Activated CD8-positive, alpha-beta T cell treated with anti-CD3 and anti-CD28 coated beads for 36 hours (primary cell): ENCODE measurements at regions not wholly inside any gene's neighbourhood (a gene's known extent, or its start where the extent isn't known, plus 50 kb on each side); places are given as distances from the start of the nearest gene placed in this dataset.

Experiments used
- ATAC-seq: fragments of 200-7000 bp; cut with Tn5 transposase; one replicate; pipeline ENCODE4 v1.10.0; 2021; ENCODE audit warnings: mild to moderate bottlenecking, moderate library complexity
- CTCF ChIA-PET: fragments of 350-600 bp; sonication (Branson Sonifier 250); formaldehyde crosslinking; loops from one replicate; lab custom pipeline; 2021; ENCODE audit warnings: antibody characterized with exemption; lab: Charles Lee
- POLR2A ChIA-PET: fragments of 350-600 bp; sonication (Branson Sonifier 250); formaldehyde crosslinking; loops from one replicate; lab custom pipeline; 2021; ENCODE audit warnings: antibody characterized with exemption; lab: Charles Lee
- DNase-seq: peaks from one replicate; pipeline ENCODE4 v3.0.0-alpha.2; 2020
- H3K27ac Mint-ChIP-seq: one replicate; pipeline ENCODE4 v1.8.0; 2021; ENCODE audit warnings: mild to moderate bottlenecking, mixed read lengths
- H3K27me3 Mint-ChIP-seq: one replicate; pipeline ENCODE4 v1.8.0; 2021; ENCODE audit warnings: mixed read lengths
- H3K36me3 Mint-ChIP-seq: one replicate; pipeline ENCODE4 v1.8.0; 2021; ENCODE audit warnings: low read depth, mixed read lengths
- H3K4me1 Mint-ChIP-seq: one replicate; pipeline ENCODE4 v1.8.0; 2021; ENCODE audit warnings: low read depth, mixed read lengths
- H3K4me3 Mint-ChIP-seq: one replicate; pipeline ENCODE4 v1.8.0; 2021; ENCODE audit warnings: mild to moderate bottlenecking, moderate library complexity, mixed read lengths
- H3K9me3 Mint-ChIP-seq: one replicate; pipeline ENCODE4 v1.8.0; 2021; ENCODE audit warnings: mixed read lengths
- intact Hi-C: fragments of 100-400 bp; cut with micrococcal nuclease; formaldehyde crosslinking; loops from one replicate; pipeline ENCODE4 v1.10.0; 2022
- TF ChIP-seq, protein P1 (sequence below): fragments of 200-600 bp; IDR thresholded peaks from one replicate; pipeline ENCODE4 v1.8.0; 2022; ENCODE audit warnings: antibody characterized with exemption, mild to moderate bottlenecking

DNA sequence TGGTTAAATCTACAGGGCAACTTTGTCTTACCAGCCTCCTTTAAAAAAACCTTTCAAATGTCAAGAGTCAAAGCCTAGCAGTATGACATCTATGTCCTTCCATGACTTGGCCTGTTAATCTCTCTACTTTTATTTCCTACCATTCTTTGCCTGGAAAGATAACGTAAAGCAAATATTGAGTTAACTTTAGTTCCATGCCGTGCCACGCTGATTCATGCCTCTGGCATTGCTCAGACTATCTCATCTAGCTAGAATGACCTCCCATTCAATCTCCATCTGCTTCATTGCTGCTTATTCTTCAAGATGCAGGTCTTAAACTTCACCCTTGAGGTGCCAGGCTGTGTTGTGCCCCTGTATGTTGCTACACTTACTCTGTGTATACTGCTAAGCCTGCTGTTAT is 729.8 kb downstream of the EFNA5 start:
- ATAC-seq (no peak), DNase-seq (no peak)
- TF ChIP-seq, protein P1, sequence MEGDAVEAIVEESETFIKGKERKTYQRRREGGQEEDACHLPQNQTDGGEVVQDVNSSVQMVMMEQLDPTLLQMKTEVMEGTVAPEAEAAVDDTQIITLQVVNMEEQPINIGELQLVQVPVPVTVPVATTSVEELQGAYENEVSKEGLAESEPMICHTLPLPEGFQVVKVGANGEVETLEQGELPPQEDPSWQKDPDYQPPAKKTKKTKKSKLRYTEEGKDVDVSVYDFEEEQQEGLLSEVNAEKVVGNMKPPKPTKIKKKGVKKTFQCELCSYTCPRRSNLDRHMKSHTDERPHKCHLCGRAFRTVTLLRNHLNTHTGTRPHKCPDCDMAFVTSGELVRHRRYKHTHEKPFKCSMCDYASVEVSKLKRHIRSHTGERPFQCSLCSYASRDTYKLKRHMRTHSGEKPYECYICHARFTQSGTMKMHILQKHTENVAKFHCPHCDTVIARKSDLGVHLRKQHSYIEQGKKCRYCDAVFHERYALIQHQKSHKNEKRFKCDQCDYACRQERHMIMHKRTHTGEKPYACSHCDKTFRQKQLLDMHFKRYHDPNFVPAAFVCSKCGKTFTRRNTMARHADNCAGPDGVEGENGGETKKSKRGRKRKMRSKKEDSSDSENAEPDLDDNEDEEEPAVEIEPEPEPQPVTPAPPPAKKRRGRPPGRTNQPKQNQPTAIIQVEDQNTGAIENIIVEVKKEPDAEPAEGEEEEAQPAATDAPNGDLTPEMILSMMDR, result no peak
- no peak overlapping the region for H3K4me3 Mint-ChIP-seq
- no peaks in the 10 kb centered on the region for H3K27me3 Mint-ChIP-seq
- no peaks in the 10 kb centered on the region for H3K4me1 Mint-ChIP-seq
- ChIA-PET POLR2A (no interaction called here), CTCF (no interaction called here)
- no peaks in the 10 kb centered on the region for H3K9me3 Mint-ChIP-seq
- intact Hi-C loops, result no loop called here
- no peaks in the 10 kb centered on the region for H3K36me3 Mint-ChIP-seq
- H3K27ac Mint-ChIP-seq, result no peak overlapping the region

DNA sequence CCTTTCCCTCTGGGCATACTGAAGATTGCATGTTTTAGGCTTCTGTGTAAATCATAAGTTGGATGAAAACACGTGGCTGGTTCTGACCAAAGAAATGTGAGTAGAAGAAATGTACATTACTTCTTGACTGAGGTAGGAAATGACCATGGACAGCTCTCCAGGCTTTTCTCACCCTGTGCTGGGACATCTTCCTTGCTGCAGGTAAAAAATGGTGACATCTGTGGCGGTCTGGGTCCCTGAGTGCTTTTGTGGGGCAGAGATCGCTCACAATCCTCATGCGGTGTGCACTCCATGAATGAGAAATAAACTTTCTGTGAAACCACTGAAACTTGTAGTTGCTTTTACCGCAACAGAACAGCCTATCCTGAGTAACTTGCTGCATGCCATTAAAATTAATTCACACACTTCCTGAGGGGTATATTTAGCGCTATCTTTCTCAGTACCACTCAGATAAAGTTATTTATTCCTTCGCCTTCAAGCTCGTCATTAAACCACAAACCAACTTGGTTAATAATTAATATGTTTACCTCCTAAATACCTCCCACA is 730.4 kb downstream of the EFNA5 start:
- Mint-ChIP-seq H3K27ac (no peak overlapping the region), H3K27me3 (no peaks in the 10 kb centered on the region), H3K4me3 (no peak overlapping the region), H3K36me3 (no peaks in the 10 kb centered on the region), H3K4me1 (no peaks in the 10 kb centered on the region), H3K9me3 (no peaks in the 10 kb centered on the region)
- TF ChIP-seq, protein P1, result no peak
- ATAC-seq, result no peak
- POLR2A ChIA-PET, result no interaction called here
- intact Hi-C loops, result no loop called here
- no peak for DNase-seq
- CTCF ChIA-PET, result no interaction called here

DNA sequence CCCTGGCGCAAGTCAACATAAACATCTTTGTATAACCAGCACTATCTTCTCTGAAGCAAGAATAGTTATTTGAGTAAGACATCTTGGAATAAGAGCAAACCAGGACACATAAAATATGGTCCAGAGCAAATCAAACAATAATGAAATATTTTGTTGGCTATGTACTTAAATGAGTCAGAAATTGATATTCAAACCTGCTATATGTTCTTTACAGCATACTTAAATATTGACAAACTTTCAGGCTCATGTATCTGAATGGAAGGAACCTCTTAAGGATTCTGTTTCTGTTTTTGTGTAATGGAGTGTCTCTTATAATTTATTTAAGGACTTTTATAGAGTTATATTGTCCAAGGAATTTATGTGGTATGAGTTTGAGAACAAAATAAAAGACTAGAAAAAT is 747.3 kb downstream of the EFNA5 start:
- intact Hi-C loops, result no loop called here
- Mint-ChIP-seq H3K4me1 (no peaks in the 10 kb centered on the region), H3K27ac (no peak overlapping the region), H3K27me3 (no peaks in the 10 kb centered on the region), H3K9me3 (no peaks in the 10 kb centered on the region), H3K36me3 (no peaks in the 10 kb centered on the region), H3K4me3 (no peak overlapping the region)
- ChIA-PET CTCF (no interaction called here), POLR2A (no interaction called here)
- ATAC-seq (no peak), DNase-seq (no peak)
- TF ChIP-seq, protein P1, result no peak

DNA sequence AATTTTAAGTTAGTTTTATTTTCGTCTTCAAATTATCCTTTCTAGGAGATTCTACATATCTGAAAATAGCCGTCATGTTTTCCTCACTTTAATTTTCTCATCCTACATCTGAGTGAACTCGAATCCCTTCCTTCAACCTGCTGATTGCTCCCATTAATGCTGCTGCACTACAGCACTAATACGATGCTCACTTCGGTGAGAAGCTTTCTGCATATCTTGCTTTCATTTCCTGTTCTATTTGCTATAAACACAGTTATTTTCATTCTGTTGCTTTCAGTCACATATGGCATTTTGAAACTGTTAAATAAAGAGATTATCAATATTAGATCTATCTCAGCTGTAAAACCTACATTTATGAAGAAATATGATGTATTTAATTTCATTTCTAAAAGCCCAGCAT is 749.2 kb downstream of the EFNA5 start:
- TF ChIP-seq, protein P1, result no peak
- Mint-ChIP-seq H3K9me3 (no peaks in the 10 kb centered on the region), H3K4me3 (no peak overlapping the region), H3K4me1 (no peaks in the 10 kb centered on the region), H3K27ac (no peak overlapping the region), H3K36me3 (no peaks in the 10 kb centered on the region), H3K27me3 (no peaks in the 10 kb centered on the region)
- ATAC-seq (no peak), DNase-seq (no peak)
- intact Hi-C loops, result no loop called here
- ChIA-PET POLR2A (no interaction called here), CTCF (no interaction called here)

DNA sequence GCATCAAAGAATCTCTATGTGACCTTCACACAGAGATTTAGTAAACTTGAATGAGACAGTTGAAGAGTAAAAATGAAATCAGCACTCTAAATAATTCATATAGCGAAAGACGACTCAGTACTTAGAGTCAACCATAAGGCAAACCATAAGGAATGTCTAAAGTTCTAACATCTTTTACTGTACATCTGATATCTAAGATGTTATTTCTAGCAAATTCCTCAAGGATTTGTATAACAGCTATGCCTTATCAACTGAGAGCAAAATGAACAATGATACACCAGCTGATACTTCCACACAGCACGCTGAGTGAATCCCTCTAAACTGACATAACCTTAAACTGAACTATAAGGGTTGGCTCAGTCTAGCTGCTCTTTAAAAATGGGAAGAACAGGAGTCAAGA is 760.3 kb downstream of the EFNA5 start:
- no peak for ATAC-seq
- intact Hi-C loops, result no loop called here
- Mint-ChIP-seq H3K4me3 (no peak overlapping the region), H3K36me3 (no peaks in the 10 kb centered on the region), H3K27ac (no peak overlapping the region), H3K27me3 (no peaks in the 10 kb centered on the region), H3K9me3 (no peaks in the 10 kb centered on the region), H3K4me1 (no peaks in the 10 kb centered on the region)
- DNase-seq, result no peak
- CTCF ChIA-PET, result no interaction called here
- POLR2A ChIA-PET, result no interaction called here
- TF ChIP-seq, protein P1, result no peak
